ENCODE measurements at regions not wholly inside any gene's neighbourhood (a gene's known extent, or its start where the extent isn't known, plus 50 kb on each side); places are given as distances from the start of the nearest gene placed in this dataset.
A peak's percentile ranks its signal among the peaks of the same experiment; 100 is the strongest.

GRCh38 chr10:28822719-28823464 lies 145.6 kb downstream of the BAMBI start (continued):
- no peak for TF ChIP-seq ZMIZ1 (IDR thresholded peaks at IDR 0.05; ENCODE audit: low read depth in 2 of 2, low read length in 2 of 2)
- TF ChIP-seq POLR2AphosphoS5 (IDR thresholded peaks at IDR 0.05; ENCODE audit: control insufficient read depth, insufficient read depth, low read depth, low read length), result peak; percentile 84
- TF ChIP-seq MAFK (IDR thresholded peaks at IDR 0.05; ENCODE audit: low read length), result peak; percentile 18; the same call in 1 of the 2 replicates
- TF ChIP-seq MTA3 (IDR thresholded peaks at IDR 0.05; ENCODE audit: borderline replicate concordance), result 0 out of 2 replicates have a peak, but pooled peaks have one; percentile 73
- TF ChIP-seq SAFB2 (IDR thresholded peaks at IDR 0.05; ENCODE audit: borderline replicate concordance, low read depth, low read length, severe bottlenecking), result no peak
- no peak for TF ChIP-seq FOXJ3 (CRISPR knock-in tag; IDR thresholded peaks at IDR 0.05)
- no peak for TF ChIP-seq ZNF174 (CRISPR knock-in tag; IDR thresholded peaks at IDR 0.05)
- no peak; a peak in 1 of 4 replicates for TF ChIP-seq MCM7 (IDR thresholded peaks at IDR 0.05)
- no peak for TF ChIP-seq ZNF707 (CRISPR knock-in tag; conservative IDR thresholded peaks at IDR 0.05)
- TF ChIP-seq SFPQ (IDR thresholded peaks at IDR 0.05; ENCODE audit: low read depth, low read length), result no peak
- no peak for TF ChIP-seq GTF3C2 (IDR thresholded peaks at IDR 0.05; ENCODE audit: borderline replicate concordance, extremely low read depth, insufficient read length)
- TF ChIP-seq SETDB1 (IDR thresholded peaks at IDR 0.05; ENCODE audit: low read length), result no peak
- no peak for TF ChIP-seq XRCC4 (IDR thresholded peaks at IDR 0.05; ENCODE audit: extremely low read depth, insufficient read depth, insufficient read length)
- peak; percentile 86 for TF ChIP-seq SMARCA4 (IDR thresholded peaks at IDR 0.05)
- TF ChIP-seq SPI1 (IDR thresholded peaks at IDR 0.05; ENCODE audit: borderline replicate concordance, low read depth, low read length), result no peak
- TF ChIP-seq ZKSCAN1 (IDR thresholded peaks at IDR 0.05; ENCODE audit: low read depth, low read length), result no peak
- no peak for TF ChIP-seq MCM5 (IDR thresholded peaks at IDR 0.05; ENCODE audit: low read depth)
- TF ChIP-seq PML (IDR thresholded peaks at IDR 0.05; ENCODE audit: low read length), result peak; percentile 51; the same call in 1 of the 2 replicates
- no peak for TF ChIP-seq CAMTA2 (CRISPR knock-in tag; conservative IDR thresholded peaks at IDR 0.05)
- no peak for TF ChIP-seq ZBED1 (IDR thresholded peaks at IDR 0.05)
- no peak for TF ChIP-seq SNAPC5 (CRISPR knock-in tag; IDR thresholded peaks at IDR 0.05)
